SIG-M5 treated with dmso at 0.1 percent for 504 hours (cell line): ENCODE measurements at regions not wholly inside any gene's neighbourhood (a gene's known extent, or its start where the extent isn't known, plus 50 kb on each side); places are given as distances from the start of the nearest gene placed in this dataset.
"Not testable (repeated sequence)": the region's sequence is repeated elsewhere in the genome, so short reads cannot be mapped to it uniquely, and the experiment has no call there.

Experiments used
- DNase-seq: peaks from one replicate; lab custom pipeline; 2025; ENCODE audit not compliant: unreplicated experiment; lab: John Stamatoyannopoulos, UW

DNA sequence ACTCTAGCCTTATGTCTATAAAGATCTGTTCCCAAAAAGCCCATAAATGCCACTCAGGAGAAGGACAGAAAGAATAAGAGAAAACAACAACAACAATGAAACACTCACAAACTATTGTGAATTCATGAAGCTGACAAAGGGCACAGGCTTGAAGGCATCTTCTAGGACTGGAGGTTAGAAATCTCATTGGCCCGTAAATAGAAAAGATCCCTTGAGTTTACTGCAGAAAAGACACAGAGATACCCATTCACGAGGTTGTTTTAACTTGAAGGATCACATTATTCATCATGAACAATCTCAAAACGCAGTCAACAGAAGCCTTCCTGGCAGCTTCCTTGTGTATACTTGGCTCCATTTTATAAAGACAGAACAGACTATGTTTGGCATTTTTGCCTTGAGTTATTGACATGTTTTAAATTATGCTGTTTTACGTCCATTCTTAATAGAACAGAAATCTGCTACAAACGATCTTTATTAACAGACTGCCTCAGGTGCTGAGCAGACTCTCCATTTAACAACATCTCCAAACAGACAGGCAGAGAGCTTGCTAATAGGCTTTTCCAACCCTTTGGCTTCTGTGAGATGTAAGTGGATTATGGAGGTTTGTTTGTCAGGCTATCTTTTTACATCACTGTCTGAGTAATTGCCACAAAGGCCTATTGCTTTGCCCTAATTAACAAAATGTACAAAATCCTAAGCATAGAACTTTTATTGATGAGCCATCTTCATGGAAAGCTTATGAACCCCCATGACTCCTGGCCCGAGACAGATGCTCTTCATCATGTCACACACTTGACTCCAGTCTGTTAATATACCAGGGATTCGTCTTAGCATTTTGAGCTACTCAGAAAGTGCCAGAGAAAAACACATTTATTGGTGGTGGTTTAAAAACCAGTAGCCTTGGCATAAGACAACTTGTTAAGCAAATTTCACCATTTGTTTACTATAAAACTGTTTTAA, 735.3 kb upstream of the ZNF608 start:
- DNase-seq: no peak

DNA sequence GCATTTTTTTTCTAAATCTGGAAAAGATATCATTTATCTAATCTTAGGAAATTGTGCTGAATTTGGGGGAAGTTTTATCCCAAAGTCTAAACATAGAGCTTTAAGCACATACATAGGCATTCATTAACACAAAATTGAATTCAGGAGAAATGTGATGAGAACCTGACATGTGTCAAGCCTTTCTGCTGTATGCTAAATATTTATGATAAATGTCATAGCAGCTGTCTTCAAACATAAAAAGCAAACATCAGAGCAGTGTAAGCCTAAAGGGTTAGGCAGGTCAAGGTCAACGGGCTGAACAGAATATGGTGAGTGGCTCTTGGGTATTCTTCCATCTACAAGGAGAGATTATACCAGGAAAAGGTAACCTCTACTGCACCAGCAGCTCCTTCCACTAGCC, 737.2 kb upstream of the ZNF608 start:
- DNase-seq: no peak

DNA sequence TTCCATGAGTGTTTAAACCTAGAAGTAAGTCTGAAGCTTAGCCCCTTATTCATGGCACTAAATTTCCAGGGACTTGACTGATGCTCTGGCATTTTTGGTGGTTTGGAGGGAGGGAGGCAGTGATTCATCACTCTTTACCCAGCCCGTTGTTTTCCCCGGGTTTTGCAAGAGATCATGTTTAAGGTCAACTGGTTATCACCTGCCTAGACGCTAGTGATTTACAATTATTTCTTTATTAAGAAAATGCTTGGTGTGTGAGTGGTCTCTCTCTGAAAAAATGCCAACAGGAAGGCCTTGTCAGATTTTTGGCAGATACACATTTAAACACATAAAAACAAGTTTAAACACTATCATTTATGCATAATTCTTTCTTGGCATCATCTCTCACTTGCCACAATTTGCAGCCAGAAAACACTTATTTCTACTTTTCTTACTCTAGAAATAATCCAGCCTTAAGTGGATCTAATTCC, 737.9 kb upstream of the ZNF608 start:
- DNase-seq: no peak

DNA sequence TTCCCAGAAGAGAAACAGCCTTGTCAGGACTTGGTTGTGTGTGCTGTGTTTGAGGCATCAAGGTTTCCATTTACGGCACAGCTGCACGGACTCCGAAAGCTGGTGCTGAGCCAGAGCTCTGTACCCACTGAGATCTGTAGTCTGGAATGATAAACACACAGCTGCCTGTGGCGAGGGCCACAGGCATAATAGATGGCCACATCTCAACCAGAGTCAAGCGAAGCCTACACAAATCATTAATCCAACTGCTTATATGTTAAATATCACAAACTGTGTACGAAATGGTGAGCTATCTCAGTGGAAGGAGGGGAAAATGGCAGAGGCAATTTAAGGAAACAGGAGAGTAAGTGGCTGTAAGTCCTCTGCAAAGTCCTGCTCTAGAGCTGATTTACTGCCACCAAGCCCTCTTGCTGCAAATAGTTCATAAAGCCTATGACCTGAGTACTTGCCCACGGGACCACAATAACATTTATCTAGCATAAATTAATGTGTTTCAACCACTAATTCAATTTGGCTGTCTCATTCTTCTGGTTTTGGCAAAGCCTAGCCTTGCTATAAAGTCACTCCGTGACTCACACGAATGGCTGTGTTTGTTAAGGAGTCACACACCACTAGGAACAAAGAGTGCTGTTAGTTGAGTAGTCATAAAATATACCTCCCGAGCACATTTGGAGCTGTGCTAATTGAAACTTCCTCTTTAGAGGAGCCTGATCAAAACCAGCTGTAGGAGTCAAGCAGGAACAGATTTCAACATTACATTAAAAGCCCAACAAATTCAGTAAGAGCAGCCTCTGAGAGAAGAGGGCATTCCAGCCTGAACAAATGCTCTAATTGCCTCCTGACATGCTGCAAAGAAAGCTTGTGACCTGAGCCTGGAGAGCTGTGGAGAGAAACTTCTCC, 738.6 kb upstream of the ZNF608 start:
- DNase-seq: peak; percentile 18

DNA sequence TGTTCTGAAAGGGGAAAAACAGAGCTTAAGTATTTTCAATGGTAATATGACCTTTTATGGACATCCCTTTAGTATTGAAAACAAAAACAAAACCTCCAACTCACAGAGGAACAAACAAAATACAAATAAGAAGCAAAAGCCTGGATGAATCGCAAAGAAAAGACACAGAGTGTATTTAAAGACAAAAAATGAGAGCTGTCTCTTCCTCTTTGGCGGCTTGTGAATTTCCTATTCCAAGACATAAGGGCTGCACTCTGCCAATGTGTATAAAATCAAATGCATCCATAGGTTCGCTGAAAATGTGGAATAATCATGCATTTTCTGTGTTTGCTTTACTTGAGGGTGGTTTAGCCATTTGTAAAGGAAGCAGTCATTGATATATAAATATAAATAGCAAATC, 739.3 kb upstream of the ZNF608 start:
- no peak for DNase-seq

DNA sequence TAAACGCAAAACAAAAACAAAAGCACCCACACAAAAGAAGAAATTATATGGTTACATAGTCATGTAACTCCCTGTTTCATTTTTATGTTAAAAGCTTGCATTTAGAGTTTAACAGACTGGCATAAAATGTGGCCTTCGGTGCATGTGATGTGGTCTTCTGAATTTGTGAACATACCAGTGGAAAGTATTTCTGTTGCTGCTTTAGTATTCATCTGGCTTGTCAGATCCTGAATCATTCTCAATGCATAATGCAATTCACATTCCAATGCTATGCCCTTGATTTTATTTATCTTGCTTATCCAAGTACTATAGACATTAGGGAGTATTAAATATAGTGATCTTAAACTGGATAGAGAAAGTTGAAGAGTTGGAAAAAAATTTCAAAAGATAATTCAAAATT, 740.2 kb upstream of the ZNF608 start:
- no peak for DNase-seq

DNA sequence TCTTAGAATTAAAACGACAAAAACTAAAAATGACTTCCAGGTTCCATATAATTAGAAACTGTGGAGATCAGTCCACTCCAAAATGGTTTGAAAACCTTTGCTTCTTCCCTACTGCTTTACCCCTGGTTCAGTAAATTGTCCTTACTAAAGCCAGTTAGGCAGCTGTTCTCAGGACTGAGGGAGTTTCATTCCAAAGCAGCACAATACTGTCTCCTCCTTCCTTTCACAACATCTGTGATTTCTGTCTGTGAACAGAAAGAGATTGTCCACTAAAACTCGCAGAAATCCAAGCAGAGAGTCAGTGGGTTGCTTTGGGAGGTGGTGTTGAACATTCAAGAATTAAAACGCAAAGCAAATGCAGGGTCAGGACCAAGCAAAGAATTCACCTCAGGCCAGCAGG, 740.8 kb upstream of the ZNF608 start:
- DNase-seq: no peak

DNA sequence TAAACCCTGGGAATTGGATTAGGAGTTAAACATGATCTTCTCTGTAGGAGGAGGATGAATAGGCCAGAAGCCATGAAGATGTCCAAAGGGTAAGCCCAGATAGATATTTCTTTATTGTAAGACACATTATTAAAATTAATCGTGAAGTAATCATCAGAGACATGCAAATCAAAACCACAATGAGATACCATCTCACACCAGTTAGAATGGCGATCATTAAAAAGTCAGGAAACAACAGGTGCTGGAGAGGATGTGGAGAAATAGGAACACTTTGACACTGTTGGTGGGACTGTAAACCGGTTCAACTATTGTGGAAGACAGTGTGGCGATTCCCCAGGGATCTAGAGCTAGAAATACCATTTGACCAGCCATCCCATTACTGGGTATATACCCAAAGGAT, 741.2 kb upstream of the ZNF608 start:
- not testable (repeated sequence) for DNase-seq

DNA sequence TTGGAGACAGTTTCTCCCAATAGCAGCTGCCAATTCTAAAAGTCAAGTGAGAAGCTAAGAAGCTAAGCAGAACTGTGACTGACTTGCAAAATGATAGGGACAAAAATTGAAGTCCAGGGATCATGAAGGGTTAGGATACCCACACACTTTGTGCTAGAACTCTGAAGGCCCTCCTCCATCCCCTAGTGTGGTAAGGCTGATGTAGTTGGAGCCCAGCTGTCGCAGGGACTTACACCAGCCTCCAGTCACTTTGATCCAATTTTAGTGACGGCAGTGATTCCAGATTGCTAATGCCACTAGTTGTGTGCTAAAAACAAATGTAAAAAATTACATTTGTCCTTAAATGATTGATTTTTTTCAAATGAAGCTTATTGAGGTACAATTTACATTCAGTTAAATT, 742.7 kb upstream of the ZNF608 start:
- DNase-seq: no peak

DNA sequence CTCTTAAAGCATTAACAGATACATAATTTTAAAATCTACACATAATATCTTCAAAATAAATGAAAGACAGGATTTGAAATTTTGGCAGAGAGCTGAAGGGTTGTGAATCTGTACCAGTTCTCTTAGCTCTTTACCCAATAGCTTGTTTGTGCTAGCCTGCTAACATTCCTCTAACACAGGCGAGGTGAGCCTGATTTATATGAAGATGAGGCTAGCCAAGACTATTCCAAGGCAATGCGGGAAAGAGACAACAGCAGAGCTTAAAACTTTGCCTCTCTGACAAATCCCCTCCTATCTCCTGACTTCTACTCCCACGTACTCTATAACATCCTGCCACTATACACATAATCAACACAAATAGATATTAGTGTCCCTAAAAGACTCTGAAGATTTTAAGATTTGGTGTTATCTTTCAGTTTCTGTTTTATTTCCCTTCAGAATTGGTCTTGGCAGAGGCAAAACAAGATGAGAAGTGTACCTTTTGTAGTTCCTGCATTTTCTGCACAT, 745.6 kb upstream of the ZNF608 start:
- no peak for DNase-seq

DNA sequence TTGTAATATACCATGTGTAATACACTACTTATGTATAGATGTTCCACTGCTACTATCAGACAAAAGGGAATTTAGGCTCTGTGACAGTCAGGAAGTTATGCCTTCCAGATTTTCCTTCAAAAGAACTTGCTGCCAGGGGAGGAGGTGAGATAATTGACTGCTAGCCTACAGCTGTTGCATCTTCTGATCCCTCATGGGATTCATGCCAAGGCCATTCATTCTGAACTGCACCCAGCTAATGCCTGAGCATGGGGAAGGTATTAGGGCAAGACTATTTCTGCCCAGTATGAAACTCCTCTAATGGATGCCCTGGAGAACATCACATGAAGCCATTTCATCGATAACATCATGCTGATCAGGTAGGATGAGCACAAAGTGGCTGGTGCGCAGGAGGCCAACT, 746.5 kb upstream of the ZNF608 start:
- DNase-seq: no peak

DNA sequence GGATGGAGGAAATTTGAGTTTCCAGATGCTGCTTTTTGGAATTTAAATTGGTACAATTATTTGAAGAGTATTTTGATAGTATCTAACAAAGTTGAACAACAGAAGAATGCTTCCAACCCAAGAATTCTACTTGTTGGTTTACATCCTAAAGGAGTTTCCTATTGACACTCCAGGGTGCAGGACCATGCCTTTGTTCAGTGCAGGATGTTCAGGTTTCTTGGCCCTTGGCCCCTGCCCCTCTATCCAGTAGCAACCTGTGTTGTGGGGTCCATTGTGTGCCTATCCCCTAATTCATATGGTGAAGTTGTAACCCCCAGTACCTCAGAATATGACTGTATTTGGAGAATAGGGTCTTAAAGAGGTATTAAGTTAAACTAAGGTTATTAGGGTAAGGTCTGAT, 750.0 kb upstream of the ZNF608 start:
- no peak for DNase-seq

DNA sequence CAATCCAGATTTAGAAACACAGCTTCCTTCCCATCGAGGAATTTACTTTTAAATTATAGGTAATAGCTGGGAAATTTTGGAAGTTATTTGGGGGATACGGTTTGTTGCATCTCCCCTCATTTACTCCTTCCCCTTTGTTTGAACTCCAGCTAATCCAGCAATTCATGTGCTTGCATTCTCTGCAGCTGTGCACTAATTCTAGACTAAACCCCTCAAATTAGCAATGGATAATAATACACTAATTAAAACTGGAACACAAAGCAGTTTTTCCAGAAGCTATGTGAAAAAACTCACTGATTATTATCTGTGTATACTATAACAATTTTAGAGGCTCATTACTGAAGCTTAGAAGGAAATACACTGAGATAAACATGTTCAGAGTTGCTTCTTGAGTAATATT, 751.2 kb upstream of the ZNF608 start:
- DNase-seq: no peak

DNA sequence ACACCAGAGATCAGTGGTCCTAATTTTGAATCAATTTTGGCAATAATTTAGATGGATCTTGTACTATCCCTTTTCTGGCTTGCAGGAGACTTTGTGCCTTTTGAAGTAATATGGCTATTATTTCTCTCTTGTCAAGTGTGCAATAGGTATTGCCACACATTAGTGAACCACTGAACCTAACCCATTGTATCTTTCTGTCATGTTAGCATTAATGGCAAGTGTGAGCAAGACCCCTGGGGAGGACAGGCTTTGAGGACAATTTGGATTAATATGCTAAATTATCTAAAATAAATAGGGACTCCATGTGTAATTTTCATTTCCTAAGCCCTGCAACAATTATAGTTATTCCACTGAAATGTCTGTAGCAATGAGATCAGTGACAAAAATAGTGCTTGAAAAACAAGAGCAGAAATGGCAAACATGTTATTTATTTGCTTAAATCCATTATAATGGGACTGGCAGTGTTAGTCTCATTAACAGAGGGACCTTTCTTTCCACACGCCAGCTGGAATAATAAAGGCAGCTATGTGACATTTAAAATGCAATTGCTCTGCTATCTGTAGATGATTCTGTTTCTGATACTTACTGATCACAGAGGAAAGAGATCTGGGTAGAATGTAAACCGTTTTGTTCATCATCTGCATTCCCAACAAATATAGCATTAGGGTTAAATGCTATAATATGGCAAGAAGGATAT, 753.3 kb upstream of the ZNF608 start:
- no peak for DNase-seq

DNA sequence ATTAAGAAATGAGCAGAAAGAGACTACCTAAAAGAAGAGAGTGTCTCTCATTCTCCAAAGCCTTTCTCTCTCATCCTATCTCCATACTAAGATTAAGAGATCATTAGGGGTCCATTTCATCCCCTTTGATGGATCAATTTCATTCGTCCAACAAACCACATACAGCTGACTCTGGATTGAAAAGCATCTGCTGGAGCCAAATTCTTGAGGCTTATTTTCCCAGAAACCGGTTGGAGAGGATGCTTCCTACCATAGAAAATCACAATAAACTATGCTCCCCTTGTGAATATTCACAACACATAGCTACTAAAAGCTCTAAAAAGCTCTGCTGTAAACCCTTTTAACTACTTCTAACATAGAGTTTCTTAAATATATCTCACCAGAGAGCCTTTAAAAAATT, 755.0 kb upstream of the ZNF608 start:
- no peak for DNase-seq

DNA sequence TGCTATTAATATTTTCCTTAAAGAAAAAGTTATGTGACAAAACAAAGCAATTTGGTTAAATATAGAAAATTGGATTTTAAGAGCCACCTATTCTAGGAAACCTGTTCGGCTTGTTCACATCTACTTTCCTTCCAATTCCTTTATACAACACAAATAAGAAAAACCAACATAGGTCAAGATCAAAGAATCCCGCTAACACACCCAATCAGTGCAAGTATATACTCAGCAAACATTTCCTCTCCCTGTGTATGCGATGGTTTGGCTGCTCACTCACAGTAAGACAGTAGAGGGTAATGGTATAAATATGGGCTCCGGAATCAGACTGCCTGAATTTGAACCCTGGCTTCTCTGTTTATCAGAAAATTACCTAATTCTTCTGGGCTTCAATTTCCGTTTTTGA, 757.5 kb upstream of the ZNF608 start:
- no peak for DNase-seq

DNA sequence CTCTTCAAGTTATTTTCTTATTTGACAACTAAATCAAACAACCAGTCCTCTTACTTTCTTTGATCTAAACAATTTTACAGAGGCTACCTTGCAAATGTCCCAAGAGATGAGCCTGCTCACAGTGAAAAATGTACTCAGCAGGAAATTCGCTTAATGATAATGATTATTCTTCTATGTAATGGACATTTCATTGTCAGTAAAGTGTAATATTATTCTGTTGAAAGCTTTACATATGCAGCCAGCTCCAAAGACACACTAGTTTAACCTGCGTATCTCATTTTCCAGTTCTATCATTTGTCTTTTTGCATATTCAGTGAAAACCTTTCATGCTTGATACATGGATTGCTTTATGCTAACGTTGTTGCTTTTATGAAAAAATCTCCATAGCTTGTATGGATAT, 758.7 kb upstream of the ZNF608 start:
- no peak for DNase-seq

DNA sequence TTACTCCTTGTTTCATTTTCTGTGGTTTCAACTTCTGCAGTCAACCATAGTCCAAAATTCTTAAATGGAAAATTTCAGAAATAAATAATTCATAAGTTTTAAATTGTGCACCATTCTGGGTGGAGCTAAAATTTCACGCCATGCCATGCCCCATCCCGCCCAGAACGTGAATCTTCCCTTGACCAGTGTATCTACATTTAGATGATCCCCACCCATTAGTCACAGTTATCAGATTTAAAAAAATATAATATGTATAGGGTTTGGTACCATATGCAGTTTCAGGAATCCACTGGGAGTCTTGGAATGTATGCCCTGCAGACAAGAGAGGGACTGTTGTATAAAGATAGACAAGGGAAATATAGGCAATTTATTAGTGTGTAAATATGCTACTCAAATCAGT, 759.7 kb upstream of the ZNF608 start:
- DNase-seq: no peak

DNA sequence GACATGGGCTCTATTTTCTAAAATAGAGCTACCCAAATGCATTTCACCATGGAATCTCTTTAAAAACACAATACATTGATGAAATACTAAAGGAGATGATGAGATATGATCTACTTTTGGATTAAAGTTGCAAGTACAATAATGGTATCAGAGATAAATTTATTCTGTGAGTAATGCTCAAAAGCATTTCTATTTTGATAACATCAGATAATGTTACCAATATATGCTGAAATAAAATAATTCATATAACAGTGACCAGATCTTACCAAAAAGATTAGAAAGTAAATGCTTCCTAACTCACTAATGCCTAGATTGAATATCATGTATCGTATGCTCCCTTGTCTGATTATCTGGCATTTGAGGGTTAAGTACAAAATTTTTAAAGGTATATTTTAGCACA, 761.8 kb upstream of the ZNF608 start:
- no peak for DNase-seq

DNA sequence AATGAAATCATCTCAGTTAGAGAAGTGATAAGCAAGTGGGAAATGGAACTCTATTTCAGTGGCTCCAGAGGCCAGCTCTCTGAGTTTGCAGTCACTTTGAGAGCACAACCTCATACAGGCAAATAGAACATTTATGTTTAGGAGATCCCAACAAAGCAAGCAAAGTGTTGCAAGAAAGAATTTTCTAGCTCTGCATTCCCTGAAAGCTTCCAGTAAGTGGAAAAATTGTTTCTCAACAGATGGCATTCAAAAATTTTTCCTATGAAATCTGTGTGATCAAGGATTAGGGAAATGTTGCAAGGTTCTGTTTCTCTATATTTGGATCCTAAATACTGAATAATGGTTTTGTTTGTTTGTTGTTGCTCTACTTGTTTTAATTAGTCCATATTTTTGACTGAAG, 764.2 kb upstream of the ZNF608 start:
- no peak for DNase-seq

DNA sequence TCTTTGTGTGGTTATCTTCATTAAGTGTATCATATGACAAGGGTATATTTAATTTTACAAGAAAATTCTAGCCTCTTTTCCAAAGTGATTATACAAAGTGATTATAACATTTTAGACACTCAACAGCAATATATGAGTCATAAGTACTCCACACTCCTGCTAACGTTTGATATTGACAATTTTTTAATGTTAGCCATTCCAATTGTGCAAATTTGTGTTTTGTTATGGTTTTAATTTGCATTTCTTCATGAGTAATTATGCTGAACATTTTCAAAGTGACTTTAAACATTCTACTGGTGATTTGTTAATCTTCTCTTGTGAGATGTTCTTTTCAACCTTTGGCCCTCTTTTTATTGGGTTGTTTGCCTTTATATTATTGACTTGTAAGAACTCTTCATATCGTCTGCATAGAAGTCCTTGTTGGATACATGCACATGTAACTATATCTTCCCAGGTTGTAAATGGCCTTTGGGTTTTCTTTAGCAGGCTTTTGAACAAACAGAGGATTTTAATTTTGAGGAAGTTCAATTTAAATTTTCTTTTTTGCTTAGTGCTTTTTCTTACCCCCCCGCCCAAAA, 771.6 kb upstream of the ZNF608 start:
- no peak for DNase-seq
